ENCODE measurements at regions not wholly inside any gene's neighbourhood (a gene's known extent, or its start where the extent isn't known, plus 50 kb on each side); places are given as distances from the start of the nearest gene placed in this dataset.
A peak's percentile ranks its signal among the peaks of the same experiment; 100 is the strongest.
"Not testable (repeated sequence)": the region's sequence is repeated elsewhere in the genome, so short reads cannot be mapped to it uniquely, and the experiment has no call there.

DNA sequence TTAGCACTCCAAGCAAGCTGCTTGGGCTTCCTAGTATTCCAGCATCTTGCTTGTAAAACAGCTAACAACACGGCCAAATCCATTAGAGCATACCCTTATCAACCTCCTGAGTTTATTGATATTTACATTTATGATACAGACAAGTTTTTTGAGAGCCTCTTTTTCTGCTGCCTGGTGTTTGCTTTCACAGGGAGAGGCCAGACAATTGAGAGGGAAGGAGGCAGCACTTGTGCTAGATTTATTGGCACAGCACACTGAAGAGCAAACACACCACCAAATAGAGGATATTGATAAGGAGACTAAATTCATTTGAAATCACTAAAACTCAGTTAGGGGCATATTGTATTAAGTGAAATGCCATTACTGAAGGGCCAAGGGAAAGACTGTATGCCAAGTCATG is 1142.3 kb upstream of the FANCL start:
- peak; percentile 96 for DNase-seq

DNA sequence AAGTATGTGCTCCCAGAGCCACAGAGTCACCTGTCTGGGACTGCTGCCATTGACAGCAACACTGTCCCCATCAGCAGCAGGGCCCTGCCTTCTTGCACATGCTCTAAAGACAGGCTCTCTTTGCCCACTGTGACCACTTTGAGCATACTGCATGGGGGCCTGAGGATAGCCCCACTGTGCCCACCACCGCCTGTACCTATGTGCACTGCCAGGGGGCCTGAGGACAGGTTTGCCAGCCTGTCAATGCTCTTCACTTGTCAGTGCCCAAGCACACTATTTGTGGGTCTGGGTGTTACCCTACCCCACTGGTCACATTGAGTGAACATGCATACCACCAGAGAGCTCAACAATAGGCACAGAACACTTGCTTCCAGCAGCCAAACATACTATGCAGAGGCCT is 1137.0 kb upstream of the FANCL start:
- no peak for DNase-seq

GRCh38 chr2:59366288-59366687 is 1125.2 kb upstream of the FANCL start:
- DNase-seq, result no peak

- DNase-seq, result no peak
Measured at GRCh38 chr2:59354498-59354897, 1113.4 kb upstream of the FANCL start.

- DNase-seq, result no peak
Measured at GRCh38 chr2:59353306-59353921, 1112.3 kb upstream of the FANCL start.

GRCh38 chr2:59342166-59342565 is 1101.0 kb upstream of the FANCL start:
- no peak for DNase-seq

- no peak for DNase-seq
Measured at GRCh38 chr2:59339837-59340207, 1098.7 kb upstream of the FANCL start.

DNA sequence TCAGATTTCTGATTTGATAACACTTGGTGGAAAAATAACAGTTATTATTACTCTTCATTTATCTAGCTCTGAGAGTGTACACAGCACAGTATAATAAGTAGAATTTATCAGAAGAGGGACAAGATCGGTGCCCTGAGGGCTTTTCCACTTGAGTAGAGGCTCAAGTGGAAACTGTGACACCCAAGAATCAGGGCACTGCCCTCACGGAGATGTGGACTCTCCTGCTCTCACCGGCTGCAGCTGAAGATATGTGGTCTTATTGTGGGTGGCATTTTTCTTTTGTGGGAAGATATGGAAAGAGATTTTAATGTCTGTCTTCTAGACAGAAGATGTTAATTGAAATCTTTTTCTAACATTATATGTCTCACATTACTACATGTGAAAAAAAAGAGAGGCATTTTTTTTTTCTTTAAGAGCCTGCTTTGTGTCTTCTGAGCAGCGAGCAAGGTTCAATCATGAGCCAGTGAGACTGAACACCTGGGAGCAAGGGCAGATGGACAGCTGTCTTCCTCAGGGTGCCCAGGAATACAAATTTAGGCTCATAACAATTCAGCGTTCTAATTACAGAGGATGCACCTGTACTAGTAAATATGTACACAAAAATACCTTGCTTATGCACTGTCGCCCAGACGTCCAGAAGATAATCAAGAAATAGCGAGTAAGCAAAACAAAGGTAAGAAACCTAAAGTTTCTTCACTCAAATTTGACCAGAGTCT is 1098.2 kb upstream of the FANCL start:
- no peak for DNase-seq

GRCh38 chr2:59333007-59333406 is 1091.9 kb upstream of the FANCL start:
- no peak for DNase-seq

DNA sequence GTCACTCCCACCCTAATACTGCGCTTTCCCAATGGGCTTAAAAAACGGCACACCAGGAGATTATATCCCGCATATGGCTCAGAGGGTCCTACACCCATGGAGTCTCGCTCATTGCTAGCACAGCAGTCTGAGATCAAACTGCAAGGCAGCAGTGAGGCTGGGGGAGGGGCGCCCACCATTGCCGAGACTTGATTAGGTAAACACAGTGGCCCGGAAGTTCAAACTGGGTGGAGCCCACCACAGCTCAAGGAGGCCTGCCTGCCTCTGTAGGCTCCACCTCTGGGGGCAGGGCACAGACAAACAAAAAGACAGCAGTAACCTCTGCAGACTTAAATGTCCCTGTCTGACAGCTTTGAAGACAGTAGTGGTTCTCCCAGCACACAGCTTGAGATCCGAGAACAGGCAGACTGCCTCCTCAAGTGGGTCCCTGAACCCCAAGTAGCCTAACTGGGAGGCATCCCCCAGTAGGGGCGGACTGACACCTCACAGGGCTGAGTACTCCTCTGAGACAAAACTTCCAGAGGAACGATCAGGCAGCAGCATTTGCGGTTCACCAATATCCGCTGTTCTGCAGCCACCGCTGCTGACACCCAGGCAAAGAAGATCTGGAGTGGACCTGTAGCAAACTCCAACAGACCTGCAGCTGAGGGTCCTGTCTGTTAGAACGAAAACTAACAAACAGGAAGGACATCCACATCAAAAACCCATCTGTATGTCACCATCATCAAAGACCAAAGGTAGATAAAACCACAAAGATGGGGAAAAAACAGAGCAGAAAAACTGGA is 1085.6 kb upstream of the FANCL start:
- DNase-seq, result not testable (repeated sequence)

DNA sequence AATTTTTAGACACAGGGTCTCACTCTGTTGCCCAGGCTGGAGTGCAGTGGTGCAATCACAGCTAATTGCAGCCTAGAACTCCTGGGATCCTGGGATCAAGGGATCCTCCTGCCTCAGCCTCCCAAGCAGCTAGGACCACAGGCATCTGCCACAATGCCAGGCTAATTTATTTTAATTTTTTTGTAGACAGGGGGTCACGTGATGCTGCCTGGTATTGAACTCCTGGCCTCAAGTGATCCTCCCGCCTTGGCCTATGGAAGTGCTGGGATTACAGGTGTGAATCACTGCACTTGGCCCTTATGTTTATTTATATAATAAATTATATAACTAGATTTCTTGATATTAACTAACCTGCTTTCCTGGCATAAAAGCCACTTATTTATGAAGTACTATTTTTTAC is 1081.7 kb upstream of the FANCL start:
- no peak for DNase-seq

GRCh38 chr2:59322005-59322404 is 1080.9 kb upstream of the FANCL start:
- DNase-seq, result no peak

- no peak for DNase-seq
Measured at GRCh38 chr2:59314031-59314766, 1073.1 kb upstream of the FANCL start.

DNA sequence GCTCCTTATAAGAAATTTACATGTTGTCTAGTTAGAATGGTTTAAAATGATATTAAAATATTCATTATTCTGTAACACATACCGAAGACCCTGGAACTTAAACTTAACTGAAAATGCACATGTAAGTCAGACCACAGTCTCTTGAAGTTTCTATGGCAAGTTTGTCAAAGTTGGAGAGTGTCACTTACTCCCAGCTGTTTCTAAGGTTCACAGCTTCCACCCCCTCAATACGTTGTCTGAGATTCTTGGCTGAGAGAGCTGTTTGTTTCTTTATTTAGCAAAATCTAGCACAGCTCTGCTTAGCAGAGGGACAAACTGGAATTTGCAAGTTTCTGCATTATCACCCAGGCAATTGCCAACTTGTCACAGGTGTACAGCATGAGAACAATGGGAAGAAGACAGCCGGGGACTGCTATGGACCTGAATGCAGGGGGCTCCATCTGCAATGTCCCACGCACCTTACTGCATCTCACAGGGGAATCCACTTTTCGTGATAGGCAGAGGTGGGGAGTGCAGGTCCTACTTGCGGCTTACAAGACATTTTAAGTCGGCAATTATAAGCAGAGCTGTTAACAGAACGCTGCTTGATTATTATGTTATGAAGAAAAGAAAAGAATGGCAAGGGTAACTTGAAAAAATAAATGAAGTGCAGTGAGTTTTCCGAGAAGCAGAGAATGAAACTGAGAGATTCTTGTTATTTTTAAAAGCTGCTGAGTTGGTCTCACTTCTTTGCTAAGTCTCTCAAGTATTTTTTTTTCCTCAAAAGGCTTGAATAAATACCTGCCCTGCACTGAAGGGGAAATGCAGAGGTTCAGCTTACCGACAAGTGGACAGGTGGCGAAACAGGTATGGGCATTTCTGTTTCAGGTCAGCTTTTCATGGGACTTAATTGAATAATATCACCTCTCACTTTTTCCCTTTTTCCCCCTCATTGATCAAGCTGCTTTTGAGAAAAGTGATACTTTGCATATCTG is 1072.1 kb upstream of the FANCL start:
- DNase-seq, result no peak

DNA sequence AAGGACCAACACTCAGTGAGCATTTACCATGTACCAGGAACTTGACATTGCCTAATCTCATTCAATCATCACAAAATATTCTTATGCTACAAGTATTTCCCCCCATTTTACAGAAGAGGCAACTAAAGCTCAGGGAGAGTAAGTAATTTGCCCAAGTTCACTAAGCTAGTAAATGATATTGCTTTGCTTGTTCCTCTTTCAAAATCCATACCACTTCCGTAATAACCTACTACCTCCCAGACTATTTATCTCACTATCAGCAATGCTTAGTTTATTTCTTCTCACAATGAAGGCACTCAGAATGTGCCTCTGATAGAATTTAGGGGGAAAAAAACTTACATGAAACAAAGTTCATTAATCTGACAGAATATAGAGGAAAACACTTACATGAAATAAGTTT is 1070.9 kb upstream of the FANCL start:
- DNase-seq, result no peak

DNA sequence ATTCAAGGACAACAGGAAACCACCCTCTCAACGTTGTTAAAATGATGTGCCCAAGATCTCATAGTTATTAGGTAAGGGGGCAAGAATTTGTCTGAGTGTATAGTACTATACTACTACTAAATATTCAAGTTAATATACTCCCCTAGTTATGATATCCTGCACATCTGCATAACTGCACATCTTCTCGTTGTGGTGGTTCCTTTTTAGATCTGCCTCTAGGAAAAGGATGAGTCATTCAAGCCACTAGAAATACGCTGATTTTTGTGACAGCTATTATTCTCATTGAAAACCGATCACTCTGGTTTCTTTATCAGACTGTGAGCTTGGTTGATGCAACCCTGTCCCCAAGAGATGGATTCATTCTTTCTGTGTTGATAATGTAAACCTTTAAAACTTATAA is 1067.0 kb upstream of the FANCL start:
- DNase-seq, result no peak

GRCh38 chr2:59307196-59307595 is 1066.1 kb upstream of the FANCL start:
- DNase-seq, result no peak

- DNase-seq, result no peak
Measured at GRCh38 chr2:59303272-59303671, 1062.1 kb upstream of the FANCL start.

- no peak for DNase-seq
Measured at GRCh38 chr2:59302683-59303082, 1061.6 kb upstream of the FANCL start.

DNA sequence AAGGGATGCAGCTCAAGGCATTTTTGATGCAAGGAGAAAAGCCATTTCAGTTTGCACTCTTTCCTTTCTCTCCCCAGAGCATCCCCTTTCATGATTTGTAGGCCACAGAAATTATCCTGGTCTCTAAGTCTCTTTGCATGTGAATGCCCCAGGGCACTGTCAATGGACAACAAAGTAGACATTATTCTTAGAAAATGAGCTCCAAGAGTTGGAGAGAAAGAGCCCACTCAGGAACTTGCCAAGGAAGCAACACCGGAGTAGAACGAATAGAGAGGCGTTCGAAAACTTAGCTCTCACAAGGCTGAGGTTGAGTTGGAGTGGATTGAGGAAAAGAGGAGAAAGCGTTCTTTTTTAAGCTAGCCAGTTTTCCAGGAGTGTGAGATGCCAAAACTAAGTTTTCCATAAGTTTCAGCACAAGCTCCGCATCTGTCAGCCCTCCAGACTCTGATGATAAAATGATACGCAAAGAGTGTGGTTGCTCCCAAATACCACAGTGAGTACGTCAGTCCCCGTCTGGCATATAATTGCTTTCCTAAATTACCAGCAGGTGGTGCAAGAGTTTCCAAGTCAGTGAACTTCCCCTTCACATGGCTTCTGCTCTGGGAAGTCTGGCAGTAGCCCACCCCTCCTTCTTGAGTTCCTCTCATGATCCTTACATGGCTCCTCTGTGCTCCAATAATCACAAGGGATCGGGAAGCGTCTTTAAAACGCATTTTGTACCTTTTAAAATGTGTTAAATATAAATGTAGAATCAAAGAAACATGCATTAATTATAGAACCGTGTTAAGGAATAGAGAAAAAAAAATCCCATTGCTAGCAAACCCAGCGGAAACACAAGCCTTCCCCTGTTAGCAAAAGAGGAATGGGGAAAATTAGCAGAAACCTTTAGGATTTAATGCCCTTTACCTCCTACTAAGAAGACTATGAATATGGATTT is 1060.6 kb upstream of the FANCL start:
- DNase-seq, result peak; percentile 31

- no peak for DNase-seq
Measured at GRCh38 chr2:59297816-59298215, 1056.7 kb upstream of the FANCL start.
